Motor neuron (in vitro differentiated cells): ENCODE measurements at regions not wholly inside any gene's neighbourhood (a gene's known extent, or its start where the extent isn't known, plus 50 kb on each side); places are given as distances from the start of the nearest gene placed in this dataset.
"Not testable (repeated sequence)": the region's sequence is repeated elsewhere in the genome, so short reads cannot be mapped to it uniquely, and the experiment has no call there.

Experiments used
- ATAC-seq, 8 experiments: fragments of 200-7000 bp; cut with Tn5 transposase; replicated peaks in 6 of 8; 2 replicates each; pipeline ENCODE4 v1.8.0; 2021; ENCODE audit warnings: mild to moderate bottlenecking in 8 of 8, moderate library complexity in 8 of 8
- H3K27ac ChIP-seq, 2 donors: fragments of 250-450 bp; sonication (Bioruptor Pico); 2 replicates each; pipeline ENCODE4 v1.9.0; 2021; ENCODE audit warnings: antibody characterized with exemption in 2 of 2, mild to moderate bottlenecking in 2 of 2, moderate library complexity in 1 of 2
- H3K4me1 ChIP-seq, 2 donors: fragments of 250-450 bp; sonication (Bioruptor Pico); replicated peaks in 1 of 2; 2 replicates each; pipeline ENCODE4 v1.6.1; 2021; ENCODE audit warnings: antibody characterized with exemption in 2 of 2, mild to moderate bottlenecking in 2 of 2, moderate library complexity in 1 of 2
- H3K4me3 ChIP-seq, 5 donors: fragments of 250-450 bp; sonication (Bioruptor Pico); 2 replicates each; pipeline ENCODE4 v1.9.0; 2021; ENCODE audit warnings: antibody characterized with exemption in 5 of 5, mild to moderate bottlenecking in 5 of 5, moderate library complexity in 4 of 5
- WGBS, 10 experiments: fragments of 450-650 bp; shearing (Covaris generic); methylation state at CpG; one replicate each; pipeline ENCODE4 v1.0.0; 2022; 5-methylcytosine and 5-hydroxymethylcytosine counted together
- in situ Hi-C, 9 experiments: fragments of 400-800 bp; cut with MboI; loops; one replicate each; pipeline ENCODE4 v1.15.0; 2021; ENCODE audit warnings: low sequenced_read_pairs in 9 of 9, low pct_unique_long_range_greater_than_20kb in 2 of 9; ENCODE audit not compliant: unreplicated experiment in 9 of 9

DNA sequence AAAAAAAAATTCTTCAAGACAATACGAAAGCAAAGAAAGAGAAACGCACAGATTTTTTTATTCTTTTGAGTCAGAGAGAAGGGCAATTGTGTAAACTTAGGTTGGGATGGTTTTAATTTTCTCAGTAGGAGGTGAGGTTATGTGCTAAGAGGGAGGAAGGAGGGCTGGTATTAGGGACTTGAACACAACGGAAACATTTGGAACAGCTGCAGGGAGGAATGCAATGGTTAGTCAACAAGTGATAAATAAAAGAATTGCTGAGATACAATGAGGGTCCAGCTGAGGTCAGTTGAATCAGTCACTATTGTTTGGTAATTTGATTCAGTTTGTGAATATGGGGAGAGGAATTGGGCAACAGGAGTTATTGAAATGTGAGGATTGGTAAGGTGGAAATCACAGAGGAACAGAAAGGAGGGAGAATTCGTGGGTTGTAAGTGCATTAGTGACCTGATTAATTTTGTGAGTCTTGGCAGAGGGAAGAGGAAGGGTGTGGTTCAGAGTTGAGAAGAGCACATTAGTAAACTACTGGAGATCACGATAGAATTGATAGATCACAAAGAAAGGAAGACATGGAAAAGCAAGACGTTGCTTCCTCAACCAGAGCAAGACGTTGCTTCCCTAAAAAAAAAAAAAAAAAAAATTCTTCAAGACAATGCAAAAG lies 499.5 kb upstream of the SPRY2 start:
- H3K27ac ChIP-seq, result no peak overlapping the region
- no peaks in the 10 kb centered on the region for H3K4me1 ChIP-seq
- H3K4me3 ChIP-seq, result no peak overlapping the region
- in situ Hi-C loops, result no loop called here
- ATAC-seq, result peak in 1 of 8 experiments; percentile 34
- WGBS, 10 experiments, result 0 to 62% (median 40%) methylated on average over 4 to 7 of the region's 7 CpGs

DNA sequence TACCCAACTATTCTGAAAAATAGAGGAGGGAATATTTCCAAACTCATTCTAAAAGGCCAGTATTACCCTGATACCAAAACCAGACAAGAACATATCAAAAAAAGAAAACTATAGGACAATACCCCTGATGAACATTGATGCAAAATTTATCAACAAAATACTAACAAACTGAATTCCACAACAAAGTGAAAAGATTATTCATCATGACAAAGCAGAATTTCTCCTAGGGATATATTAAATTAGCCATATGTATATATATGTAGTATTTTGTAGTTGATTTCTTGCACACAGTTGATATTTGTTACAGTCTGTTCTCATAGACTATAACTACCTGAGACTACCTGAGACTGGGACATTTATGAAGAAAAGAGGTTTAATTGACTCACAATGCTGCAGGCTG lies 495.0 kb upstream of the SPRY2 start:
- Histone ChIP-seq H3K27ac (no peak overlapping the region), H3K4me3 (no peak overlapping the region), H3K4me1 (peaks cover 0 to 2% of the 10 kb centered on the region in 2 donors)
- in situ Hi-C loops, result no loop called here
- ATAC-seq, result no peak

GRCh38 chr13:80830431-80830830 lies 489.5 kb upstream of the SPRY2 start:
- no peak overlapping the region for H3K27ac ChIP-seq
- in situ Hi-C loops, result no loop called here
- ATAC-seq, result no peak
- H3K4me3 ChIP-seq, result no peak overlapping the region
- H3K4me1 ChIP-seq, result peaks cover 0 to 2% of the 10 kb centered on the region in 2 donors

DNA sequence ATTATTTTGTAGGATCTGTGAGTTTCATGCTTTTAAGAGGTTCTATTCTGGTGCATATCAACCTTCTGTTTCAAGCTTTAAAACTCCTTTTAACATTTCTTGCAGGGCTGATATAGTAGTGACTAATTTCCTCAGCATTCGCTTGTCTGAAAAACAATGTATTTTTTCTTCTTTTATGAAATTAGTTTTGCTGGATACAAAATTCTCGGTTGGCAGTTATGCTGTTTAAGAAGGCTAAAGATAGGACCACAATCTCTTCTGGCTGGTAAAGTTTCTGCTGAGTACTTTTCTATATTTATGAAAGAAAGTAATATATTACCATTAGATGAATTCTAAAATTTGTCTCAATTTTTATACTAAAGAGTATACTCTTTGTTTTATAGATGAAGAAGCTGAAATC lies 487.8 kb upstream of the SPRY2 start:
- H3K4me3 ChIP-seq, result no peak overlapping the region
- no peak overlapping the region for H3K27ac ChIP-seq
- H3K4me1 ChIP-seq, result peaks cover 0 to 2% of the 10 kb centered on the region in 2 donors
- ATAC-seq, result no peak
- in situ Hi-C loops, result no loop called here
- WGBS, 10 experiments, result 0 to 100% (median 88%) methylated on average over 2 of the region's 2 CpGs

DNA sequence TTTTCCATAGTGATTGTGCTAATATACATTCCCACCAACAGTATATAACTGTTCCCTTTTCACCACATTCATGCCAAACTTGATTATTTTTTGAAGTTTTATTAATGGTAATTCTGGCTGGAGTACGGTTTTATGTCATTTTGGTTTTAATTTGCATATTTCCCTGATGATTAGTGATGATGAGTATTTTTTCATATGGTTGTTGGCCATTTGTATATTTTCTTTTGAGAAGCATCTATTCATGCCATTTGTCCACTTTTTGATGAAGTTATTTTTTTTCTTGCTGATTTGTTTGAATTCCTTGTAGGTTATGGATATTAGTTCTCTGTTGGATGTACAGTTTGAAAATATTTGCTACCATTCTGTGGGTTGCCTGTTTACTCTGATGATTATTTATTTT lies 484.4 kb upstream of the SPRY2 start:
- in situ Hi-C loops, result no loop called here
- 0 to 100% (median 85%) methylated on average over 1 of the region's 1 CpG for WGBS, 10 experiments
- Histone ChIP-seq H3K4me1 (no peaks in the 10 kb centered on the region), H3K27ac (no peak overlapping the region), H3K4me3 (no peak overlapping the region)
- no peak for ATAC-seq

GRCh38 chr13:80824229-80824628 lies 483.3 kb upstream of the SPRY2 start:
- no peak overlapping the region for H3K27ac ChIP-seq
- no peak overlapping the region for H3K4me3 ChIP-seq
- no peak for ATAC-seq
- in situ Hi-C loops, result no loop called here
- 0 to 67% (median 30%) methylated on average over 1 of the region's 1 CpG; no CpG with 5 or more reads in 4 of the 10 experiments for WGBS, 10 experiments
- no peaks in the 10 kb centered on the region for H3K4me1 ChIP-seq

DNA sequence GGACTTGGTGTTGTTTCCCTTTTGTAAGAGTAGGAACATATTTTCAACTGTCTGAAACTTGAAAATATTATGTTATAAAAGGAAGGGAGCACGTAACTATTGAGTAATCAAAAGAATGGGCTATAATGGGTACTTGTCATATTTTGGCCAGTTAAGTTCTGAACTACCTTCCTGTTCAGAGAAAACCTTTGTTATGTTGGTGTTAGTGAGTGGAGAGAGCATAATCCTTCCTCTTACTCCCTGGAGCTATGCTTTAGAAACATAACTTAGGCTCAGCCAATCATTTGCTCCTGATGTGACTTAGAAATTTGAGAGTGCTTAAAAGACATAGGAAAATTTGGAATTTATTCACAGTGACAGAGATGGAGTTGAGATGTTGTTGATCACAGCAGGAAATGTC lies 482.5 kb upstream of the SPRY2 start:
- Histone ChIP-seq H3K4me3 (no peak overlapping the region), H3K4me1 (no peaks in the 10 kb centered on the region), H3K27ac (no peak overlapping the region)
- no peak for ATAC-seq
- in situ Hi-C loops, result no loop called here
- 0 to 89% (median 32%) methylated on average over 1 of the region's 1 CpG; no CpG with 5 or more reads in 4 of the 10 experiments for WGBS, 10 experiments

GRCh38 chr13:80821466-80821865 lies 480.5 kb upstream of the SPRY2 start:
- no peak overlapping the region for H3K27ac ChIP-seq
- in situ Hi-C loops, result no loop called here
- no peak for ATAC-seq
- no peaks in the 10 kb centered on the region for H3K4me1 ChIP-seq
- H3K4me3 ChIP-seq, result no peak overlapping the region

GRCh38 chr13:80817979-80818378 lies 477.1 kb upstream of the SPRY2 start:
- no peaks in the 10 kb centered on the region for H3K4me1 ChIP-seq
- H3K27ac ChIP-seq, result no peak overlapping the region
- ATAC-seq, result no peak
- no peak overlapping the region for H3K4me3 ChIP-seq
- in situ Hi-C loops, result no loop called here
- WGBS, 10 experiments, result 11 to 100% (median 96%) methylated on average over 1 of the region's 1 CpG

GRCh38 chr13:80814541-80814940 lies 473.6 kb upstream of the SPRY2 start:
- in situ Hi-C loops, result no loop called here
- no peak for ATAC-seq
- H3K27ac ChIP-seq, result no peak overlapping the region

DNA sequence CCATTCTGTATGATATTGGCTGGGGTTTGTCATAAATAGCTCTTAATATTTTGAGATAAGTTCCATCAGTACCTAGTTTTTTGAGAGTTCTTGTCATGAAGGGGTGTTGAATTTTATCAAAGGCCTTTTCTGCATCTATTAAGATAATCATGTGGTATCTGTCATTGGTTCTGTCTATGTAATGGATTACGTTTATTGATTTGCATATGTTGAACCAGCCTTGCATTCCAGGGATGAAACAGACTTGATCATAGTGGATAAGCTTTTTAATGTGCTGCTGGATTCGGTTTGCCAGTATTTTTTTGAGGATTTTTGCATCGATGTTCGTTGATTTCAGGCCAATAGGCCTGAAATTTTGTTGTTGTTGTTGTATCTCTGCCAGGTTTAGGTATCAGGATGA lies 469.4 kb upstream of the SPRY2 start:
- WGBS, 10 experiments, result 20 to 89% (median 57%) methylated on average over 1 to 4 of the region's 4 CpGs; no CpG with 5 or more reads in 1 of the 10 experiments
- H3K27ac ChIP-seq, in situ Hi-C loops, H3K4me3 ChIP-seq, H3K4me1 ChIP-seq, ATAC-seq: not testable (repeated sequence)

More at GRCh38 chr13:80814541-80814940, 473.6 kb upstream of the SPRY2 start:
- Histone ChIP-seq H3K4me3 (no peak overlapping the region), H3K4me1 (no peaks in the 10 kb centered on the region)

- in situ Hi-C loops, result no loop called here
- ATAC-seq, result no peak
- Histone ChIP-seq H3K4me3 (no peak overlapping the region), H3K27ac (no peak overlapping the region), H3K4me1 (no peaks in the 10 kb centered on the region)
- WGBS, 10 experiments, result 0 to 100% (median 59%) methylated on average over 1 to 2 of the region's 3 CpGs; no CpG with 5 or more reads in 6 of the 10 experiments
Observed at GRCh38 chr13:80802946-80803345, 462.0 kb upstream of the SPRY2 start.

- ATAC-seq, result no peak
- 0 to 100% (median 72%) methylated on average over 1 of the region's 1 CpG; no CpG with 5 or more reads in 2 of the 10 experiments for WGBS, 10 experiments
Observed at GRCh38 chr13:80798576-80799133, 457.7 kb upstream of the SPRY2 start.

DNA sequence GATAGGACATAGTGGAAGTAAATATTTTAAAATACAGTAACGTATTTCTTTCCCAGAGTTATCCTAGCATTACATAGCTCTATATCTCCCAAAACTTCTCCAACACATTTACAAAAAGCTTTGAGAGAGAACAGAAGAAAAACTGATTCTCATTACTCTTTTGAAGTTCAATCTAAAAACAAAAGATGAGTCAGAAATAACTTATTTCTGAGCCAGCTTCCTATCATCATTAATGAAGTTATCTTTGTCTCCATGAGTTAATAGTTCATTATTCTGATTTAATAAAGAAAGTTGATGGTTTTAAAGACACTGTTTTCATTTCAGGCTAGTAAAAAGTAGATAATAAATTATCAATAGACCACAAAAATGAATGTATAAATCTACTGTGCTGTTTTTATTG lies 446.7 kb upstream of the SPRY2 start:
- no peak overlapping the region for H3K27ac ChIP-seq
- ATAC-seq, result no peak
- H3K4me1 ChIP-seq, result peaks cover 7 to 14% of the 10 kb centered on the region in 2 donors
- H3K4me3 ChIP-seq, result no peak overlapping the region
- WGBS, 10 experiments, result 0 to 100% (median 80%) methylated on average over 1 of the region's 1 CpG; no CpG with 5 or more reads in 3 of the 10 experiments
- in situ Hi-C loops, result no loop called here

More at GRCh38 chr13:80798576-80799133, 457.7 kb upstream of the SPRY2 start:
- H3K4me1 ChIP-seq, result no peaks in the 10 kb centered on the region
- no peak overlapping the region for H3K27ac ChIP-seq
- H3K4me3 ChIP-seq, result no peak overlapping the region
- in situ Hi-C loops, result no loop called here
